ENCODE measurements at regions not wholly inside any gene's neighbourhood (a gene's known extent, or its start where the extent isn't known, plus 50 kb on each side); places are given as distances from the start of the nearest gene placed in this dataset.
A peak's percentile ranks its signal among the peaks of the same experiment; 100 is the strongest.

DNA sequence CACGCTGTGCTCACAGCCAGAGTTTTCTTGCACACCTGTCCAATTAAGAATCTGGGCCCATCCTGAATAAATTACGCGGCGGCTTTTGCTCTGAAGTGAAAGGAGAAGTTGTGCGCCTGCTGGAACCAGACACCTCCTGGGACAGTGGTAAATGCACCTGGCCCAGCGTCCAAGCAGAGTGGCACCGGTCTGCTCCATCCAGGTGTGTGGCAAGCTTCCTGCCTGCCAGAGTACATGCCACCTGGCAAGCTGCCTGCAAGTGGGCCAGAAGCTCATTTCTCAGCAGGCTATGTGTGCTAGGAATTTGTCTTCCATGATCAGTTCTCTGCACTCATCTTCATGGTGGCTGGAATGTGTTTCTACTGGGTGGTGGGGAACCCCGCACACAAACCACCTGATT is 660.6 kb downstream of the ETS1 start:
- DNase-seq: no peak

DNA sequence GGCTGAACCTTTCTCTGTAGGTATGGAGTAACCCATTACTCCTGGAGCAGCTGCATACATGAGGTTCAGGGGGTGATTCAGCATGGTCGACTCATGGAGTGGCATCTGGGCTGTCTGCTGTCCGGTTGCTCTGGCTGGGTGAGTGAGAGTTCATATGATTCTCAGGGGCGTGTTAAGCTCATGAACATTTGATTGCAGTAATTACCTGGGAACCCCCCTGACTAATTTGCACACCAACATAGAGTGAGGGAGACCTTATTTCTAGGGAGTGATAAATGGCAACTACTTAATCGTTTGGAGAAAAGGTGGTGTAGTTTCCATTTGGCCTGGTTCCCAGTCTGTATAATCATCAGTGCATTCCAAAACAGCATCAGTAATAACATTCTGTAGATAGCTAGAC is 661.9 kb downstream of the ETS1 start:
- no peak for DNase-seq

DNA sequence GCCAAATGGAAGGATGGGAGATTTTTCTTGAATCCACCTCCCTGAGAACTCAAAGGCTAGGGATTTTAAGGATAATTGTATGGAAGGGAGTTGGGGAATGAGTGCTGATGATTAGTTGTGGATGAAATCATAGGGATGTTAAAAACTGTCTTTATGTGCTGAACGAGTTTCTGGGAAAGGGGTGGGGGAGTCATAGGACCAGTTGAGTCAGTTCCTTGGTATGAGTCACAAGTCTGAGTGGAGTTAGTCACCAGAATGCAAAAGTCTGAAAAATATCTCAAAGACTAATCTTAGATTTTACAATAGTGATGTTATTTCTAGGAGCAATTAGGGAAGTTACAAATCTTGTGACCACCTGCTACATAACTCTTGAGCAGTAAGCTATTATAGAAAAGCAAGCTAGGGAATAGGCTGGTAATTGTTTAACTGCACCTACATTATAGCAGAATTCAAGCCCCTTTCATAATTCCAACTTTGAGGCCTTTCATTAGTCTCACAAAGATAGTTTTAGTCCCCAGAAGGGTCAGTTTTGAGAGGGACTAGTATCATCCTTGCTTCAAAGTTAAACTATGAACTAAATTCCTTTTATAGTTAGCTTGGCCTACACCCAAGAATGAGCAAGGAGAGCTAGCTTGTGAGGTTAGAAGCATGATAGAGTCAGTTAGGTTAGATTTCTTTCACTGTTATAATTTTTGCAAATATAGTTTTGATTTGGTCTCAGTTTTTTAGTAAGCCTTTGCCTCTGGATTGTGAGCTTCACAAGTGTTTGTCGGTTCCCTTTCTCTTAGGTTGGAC is 668.0 kb downstream of the ETS1 start:
- no peak for DNase-seq

DNA sequence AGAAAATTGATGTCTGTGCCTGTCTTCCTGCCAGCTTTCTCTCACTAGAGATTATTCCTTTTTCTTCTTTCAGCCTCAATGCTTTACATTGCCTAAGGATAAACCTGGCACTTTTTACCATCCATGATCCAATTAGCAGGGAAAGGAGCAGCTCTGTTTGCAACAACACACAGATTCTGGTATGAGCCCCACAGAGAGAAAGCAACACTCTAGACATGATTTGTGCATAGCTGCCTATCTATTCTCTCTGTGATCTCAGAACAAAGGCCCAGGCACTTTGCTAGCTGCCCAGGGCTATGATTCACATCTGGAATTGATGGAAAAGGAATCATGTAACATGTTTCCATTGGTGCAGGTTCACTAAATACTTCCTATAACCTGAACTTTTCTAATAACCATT is 685.0 kb downstream of the ETS1 start:
- DNase-seq: no peak

DNA sequence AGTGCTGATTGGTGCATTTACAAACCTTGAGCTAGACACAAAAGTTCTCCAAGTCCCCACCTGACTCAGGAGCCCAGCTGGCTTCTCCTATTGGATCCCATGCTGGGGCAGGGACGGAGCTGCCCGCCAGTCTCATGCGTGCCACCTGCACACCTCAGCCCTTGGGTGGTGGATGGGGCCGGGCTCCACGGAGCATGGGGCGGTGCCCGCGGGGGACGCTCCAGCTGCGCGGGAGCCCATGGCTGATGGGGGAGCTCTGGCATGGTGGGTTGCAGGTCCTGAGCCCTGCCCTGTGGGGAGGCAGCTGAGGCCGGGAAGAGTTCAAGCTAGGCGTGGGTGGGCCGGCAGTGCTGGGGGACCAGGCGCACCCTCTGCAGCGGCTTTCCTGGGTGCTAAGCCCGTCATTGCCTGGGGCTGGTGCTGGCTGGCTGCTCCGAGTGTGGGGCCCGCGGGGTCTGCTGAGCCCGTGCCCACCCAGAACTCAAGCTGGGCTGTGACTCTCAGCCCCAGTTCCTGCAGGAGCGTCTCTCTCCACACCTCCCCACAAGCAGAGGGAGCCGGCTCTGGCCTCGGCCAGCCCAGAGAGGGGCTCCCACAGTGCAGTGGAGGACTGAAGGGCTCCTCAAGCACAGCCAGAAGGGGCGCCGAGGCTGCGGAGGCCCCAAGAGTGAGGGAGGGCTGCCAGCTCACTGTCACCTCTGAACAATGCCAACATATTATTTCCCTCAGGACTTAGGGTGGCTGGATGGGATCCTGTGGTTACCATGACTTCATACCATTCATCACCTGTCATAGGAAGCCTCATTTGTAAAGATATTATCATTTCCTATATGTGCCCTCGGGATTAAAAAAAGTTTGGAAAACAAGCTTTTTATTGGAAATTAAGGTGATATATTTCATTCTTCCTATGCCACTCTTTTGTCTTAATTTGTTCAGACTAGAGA is 688.7 kb downstream of the ETS1 start:
- no peak for DNase-seq

DNA sequence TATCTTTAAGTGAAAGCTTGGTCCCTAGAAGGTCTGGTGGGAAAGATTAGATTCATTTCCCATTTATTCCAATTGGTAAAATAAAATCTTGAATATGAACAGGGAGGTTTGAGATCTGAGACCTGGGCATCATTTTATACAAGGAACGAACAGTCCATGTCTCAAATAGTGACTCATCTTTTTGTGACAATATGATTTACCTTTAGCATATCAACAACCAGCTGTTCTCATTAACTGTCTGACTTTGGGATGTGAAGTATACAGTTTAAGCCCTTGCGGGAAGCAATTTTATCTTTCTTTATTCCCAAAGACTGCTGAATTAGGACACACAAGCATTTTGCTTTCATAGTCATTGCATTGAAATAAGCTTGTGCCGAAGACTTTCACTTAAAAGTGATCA is 691.6 kb downstream of the ETS1 start:
- DNase-seq: no peak

DNA sequence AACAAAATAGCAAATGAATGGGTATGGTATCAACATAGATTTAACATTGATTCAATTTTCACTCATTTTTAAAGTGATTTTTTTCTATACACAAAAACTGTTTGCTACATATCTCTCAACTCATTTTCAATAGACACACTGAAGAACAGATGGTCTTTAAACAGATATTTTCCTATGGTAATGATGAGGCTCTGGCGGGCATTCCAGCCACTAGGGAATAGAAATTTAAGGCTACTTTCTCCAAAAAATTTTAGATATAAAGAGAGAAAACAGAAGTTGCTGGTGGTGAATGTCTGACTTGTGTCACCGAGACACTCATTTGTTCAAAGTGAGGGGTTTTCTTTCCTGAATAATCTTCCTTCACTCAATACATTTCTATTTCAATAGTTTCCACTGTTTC is 693.0 kb downstream of the ETS1 start:
- DNase-seq: no peak

DNA sequence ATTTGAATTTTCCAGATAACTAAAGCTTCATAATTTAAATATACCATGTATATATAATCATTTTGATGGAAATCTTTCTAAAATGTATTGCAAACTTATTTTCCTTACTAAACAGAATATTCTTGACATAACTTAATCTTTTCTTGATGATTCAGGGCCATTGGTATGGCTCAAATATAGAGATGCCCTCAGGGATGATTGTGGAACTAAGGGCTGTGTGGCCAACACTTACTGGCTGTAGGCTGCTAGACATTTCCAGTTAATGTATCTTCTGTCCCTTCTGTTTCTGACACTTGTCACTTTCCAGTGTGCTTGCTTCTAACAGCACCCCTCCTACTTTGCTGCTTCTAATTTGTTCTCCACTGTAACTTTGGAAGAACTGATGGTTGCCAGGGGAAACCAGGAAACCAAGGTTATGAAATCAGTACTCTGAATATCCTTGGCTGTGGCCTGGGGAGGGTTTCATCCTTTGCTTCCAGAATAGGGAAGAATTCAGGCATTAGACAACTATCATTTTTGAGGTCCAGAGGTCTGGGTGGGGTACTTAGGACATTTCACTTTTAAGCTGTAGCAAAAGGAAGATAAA is 697.2 kb downstream of the ETS1 start:
- no peak for DNase-seq

DNA sequence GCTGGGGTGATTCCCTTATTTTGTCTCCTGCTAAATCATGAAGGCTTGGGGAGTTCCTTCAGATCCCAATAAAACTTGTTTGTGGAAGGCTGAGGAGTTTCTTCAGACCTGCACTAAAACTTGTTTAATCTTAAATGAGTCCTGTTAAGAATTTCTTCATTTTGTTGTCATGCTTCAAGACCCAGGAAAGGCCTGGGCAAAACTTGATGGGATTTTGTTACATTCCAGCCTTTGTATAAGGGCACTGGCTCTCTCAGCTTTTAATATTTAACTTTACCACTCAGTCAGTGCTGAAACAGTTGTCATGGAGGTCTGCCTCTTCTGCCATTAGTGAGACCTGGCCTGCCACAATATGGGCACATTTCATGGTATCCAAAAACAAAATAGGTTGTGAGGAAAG is 699.0 kb downstream of the ETS1 start:
- no peak for DNase-seq

DNA sequence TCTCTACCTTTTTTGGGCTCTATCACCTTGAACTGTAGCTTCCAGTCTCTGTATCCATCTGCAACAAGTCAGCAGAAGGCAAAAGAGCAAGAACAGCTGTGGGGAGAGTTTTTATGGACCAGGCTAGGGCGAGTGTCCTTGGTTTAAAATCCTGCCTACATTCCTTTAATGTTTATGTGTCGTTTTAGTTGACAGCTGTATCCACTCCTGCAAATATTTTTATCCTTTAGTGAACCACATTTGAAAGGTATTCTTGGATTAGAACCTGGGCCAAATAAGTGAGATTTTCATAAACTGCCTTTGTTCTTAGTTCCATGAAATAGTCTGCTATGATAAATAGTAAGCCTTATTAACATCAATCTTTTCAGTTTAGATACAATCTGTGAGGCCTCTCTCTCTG is 712.2 kb downstream of the ETS1 start:
- DNase-seq: no peak

DNA sequence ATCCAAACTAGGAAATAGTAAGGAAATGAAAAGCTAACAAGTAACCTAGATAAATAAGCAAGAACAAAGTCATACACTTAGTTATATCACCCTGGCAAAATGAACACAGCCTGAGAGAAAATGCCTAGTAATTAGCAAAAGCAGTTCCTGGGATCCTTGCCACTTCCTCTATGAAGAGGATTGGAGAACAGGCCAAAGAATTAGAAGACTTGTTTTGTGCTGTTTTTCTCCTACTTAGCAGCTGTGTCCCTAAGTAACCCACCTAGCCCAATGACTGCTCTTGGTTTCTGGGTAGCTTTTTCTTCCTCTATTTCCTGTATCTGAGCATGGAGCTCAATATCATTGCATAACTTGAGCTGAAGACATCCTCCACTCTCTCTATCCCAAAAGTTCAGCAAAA is 713.9 kb downstream of the ETS1 start:
- DNase-seq: no peak

DNA sequence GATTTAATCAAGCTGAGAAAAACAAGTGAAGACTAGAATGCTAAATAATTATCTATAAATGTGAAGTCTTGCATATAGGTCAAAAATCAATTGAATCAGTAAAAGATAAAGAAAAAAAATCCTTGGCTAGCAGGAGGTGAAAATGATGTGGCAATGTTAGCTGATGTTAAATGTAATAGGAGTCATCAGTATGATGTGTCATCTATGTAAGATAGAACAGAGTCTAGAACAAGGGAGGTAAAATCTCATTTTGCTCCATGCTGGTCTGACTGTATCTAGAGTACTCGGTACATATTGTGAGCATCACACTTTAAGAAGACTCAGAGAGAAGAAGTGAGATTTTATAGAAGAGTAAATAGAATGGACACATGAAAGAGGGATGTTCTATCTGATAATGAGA is 721.2 kb downstream of the ETS1 start:
- DNase-seq: no peak

DNA sequence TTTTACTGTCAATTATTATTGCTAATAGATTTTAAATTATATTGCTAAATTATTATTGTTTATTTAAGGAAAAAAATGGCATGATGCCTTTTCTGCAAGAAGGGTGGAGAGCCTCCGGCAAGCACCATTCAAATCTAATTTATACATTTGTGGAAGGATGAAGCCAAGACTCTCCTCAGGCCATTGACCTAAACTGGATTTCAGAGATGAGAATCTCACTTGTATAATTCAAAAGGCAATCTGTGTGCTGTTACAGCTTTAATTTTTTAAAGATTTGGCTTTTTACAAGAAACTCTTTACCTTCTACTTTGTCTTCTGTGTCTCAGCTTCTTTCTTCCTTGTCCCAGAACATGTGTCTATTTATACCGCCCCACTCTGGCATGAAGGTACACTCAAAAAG is 722.5 kb downstream of the ETS1 start:
- DNase-seq: no peak

DNA sequence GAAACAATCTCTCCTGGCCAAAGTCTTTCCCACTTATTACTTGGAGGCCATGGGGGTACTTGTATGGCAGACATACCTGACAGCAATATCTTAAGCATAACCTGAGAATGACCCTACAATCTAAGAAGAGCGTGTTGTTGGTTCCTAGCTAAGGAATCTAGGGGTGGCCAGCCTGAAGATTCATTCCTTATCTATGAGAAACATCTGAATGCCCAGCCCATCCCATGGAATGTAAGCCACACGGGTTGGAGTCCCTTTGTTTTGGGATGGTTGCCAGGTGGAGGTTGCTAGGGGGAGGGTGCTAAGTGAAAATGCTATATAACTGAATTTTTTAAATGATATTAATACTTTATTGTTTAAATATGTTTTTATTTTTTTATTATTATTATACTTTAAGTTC is 725.0 kb downstream of the ETS1 start:
- no peak for DNase-seq

DNA sequence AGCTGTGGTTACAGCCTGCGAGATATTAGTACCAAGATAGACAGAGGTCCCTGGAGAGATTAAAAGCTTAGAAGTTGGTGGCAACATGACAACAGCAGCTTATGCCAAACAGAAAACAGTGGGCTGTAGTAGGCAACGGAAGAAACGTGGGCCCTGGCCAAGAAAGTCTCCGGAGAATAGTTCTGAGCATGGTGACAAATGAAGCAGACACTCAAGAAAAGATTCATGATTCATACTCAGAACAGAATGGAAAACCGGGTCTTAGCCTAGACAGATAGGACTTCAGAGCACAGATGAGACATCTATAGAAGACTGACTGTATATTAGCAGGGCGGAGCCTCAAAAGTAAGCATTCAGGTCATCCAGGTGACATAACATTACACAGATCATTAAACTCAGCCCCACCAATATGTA is 727.4 kb downstream of the ETS1 start:
- DNase-seq: no peak

DNA sequence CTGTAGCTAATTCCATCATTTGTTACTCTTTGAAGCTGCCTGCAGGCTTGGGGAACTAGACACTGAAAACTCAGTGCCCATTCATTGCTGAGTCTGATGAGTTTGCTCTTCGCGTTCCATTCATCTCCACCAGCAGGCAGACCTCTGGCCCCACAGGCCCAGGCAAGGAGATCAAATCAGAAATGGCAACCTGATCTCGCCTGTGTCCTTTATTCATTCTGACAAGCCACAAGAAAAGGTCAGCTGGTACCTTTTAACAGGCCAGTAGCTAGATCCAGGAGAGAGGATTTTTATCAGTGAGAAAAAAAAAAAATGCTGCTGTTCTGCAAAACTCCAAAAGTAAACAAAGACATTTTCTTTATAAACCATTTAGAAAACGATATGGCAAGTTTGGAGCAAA is 742.5 kb downstream of the ETS1 start:
- DNase-seq: no peak

DNA sequence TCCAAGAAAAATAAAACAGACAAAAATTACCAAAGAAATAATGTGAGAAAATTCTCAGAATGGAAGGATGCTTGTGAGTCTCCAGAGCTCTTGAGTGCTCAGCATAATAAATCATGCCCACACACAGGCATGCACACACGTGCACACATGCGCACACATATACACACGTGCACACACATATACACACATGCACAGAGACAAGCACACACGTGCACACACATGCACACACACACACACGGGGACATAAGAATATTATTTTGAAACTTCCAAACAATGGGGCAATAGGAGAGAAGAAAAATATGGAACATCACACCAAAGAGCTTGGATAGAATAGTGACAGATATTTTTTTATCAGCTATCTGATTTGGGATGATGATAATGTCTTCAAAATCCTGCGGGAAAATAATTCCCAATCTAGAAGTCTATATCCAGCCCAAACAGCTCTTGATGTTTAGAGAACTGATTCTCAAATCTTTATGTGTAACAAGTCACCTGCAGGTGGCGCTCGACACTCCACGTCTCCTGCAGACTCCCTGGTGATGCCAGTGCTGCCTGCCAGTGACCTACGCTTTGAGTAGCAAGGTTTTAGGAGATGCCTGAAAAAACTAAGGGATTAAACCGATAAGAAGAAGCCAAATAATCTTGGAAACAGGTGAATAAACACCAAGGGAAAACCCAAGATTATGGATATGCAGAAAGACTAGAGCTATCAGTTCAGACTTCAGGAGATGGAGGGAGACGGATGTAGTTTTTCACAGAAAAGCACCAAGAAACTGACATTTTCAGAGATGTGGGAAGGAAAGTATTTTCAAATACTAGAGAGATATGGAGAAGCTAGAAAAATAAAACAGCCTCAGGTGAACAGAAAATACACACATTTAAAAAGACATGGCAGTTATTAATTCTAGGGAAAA is 743.6 kb downstream of the ETS1 start:
- peak; percentile 66 to 77 for DNase-seq

DNA sequence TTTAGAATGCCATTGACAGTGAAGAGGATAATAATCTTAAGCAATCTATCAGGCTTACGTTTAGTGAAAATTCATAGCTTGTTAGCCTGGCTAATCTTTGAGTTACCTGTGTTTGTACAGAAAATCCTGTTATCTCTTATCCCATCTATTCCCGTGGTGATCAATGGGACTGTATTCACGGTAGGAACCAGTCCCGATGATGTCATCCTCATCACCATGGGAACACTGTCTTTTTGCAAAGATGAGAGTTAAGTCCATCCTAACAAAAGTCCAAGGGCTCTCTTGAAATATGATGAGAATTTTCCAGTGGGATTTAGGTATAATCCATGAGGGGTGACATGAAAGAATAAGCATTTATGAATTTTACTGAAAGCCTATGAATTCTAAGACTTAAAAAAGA is 762.2 kb downstream of the ETS1 start:
- DNase-seq: no peak

DNA sequence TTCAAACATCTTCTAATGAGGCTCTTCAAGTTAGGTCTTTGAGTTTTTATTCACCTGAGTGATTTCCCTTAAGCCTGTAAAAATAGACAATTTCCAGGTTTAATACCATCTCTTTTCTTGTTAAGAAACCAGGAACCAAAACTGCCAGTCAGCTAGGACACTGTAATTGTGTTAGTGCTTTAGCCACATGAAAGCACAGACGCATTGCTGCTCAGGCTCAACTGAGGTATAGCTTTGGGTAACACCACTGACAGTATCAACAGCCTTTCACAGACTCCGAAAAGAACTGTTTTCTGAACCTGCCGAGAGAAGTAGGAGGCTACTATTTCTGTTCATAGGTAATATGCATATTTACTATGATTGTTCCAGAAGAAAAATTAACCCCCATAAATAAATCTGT is 768.7 kb downstream of the ETS1 start:
- no peak for DNase-seq

DNA sequence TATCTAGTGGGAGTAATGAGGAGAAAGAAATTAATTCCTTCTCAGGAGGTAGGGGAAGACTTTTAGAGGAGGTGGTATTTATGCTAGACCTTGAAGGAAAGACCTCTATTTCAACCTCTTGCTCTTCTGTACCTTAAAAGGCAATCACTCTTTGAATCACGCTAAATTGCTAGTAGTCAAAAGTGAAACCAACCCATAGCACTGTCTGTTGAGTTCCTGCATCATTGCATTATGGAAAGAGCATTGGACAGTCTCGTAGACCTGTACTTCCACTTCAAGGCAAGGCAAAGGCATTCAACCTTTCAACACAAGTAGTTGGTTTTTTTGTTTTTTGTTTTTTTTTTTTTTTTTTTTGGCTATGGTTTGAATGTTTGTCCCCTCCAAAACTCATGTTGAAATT is 770.4 kb downstream of the ETS1 start:
- DNase-seq: no peak

DNA sequence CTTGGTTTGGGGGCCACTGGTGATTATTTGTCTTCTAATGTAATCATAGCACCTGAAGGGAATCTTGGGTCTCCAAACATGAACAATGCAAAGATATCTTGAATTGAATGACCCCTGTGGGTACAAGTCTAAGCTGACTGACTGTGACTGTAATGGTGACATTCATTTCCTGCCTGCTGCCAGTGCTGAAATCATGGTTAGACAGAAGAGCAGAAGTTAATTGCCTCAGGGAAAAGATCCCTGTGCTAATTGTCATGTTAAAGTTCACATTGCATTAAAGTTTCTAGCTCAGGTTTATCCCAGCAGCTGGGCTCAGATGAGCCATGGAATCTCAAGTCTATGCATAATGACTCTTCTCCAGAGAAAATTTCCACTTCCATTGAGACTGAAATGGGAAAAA is 772.0 kb downstream of the ETS1 start:
- no peak for DNase-seq

DNA sequence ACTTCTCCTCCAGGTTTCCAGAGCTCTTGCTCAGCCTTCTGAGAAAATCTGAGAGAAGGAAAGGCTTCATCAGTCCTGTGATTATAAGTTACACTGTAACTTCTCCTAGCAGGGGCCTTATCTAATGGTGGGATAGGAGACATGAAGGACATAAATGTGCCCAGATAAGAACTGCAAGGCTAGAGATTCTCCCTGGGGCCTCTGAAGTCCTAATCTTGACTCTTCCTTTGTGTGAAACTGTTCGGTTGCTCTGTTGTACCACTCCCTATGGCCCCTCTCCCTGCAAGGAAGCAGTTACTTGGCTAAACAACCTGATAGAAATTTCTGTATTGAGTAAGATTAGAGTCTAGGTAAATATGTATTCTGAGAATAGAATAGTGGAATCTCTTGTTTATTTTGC is 780.9 kb downstream of the ETS1 start:
- no peak for DNase-seq

DNA sequence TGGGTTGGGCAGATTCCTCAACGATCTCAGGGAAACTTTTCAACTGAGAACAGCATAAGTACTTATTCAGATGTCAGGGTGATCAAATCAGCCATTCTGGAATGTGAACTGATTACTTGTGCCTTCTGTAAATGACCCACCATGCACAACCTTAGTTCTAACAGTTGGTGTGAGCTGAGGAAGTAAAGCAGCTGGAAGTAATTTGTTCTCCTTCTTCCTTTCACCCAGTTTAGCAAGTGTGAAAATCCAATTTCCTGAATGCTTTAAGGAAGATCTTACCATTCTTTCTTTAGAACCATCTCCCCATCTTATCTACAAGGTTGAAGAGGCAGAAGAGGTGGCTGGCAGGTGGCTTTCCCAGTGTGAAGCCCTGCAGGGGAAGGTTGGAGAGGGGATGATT is 781.6 kb downstream of the ETS1 start:
- no peak for DNase-seq
